Suprapubic skin (tissue), 3 donors: ENCODE measurements at regions not wholly inside any gene's neighbourhood (a gene's known extent, or its start where the extent isn't known, plus 50 kb on each side); places are given as distances from the start of the nearest gene placed in this dataset.
"Not testable (repeated sequence)": the region's sequence is repeated elsewhere in the genome, so short reads cannot be mapped to it uniquely, and the experiment has no call there.

Experiments
- POLR2AphosphoS5 ChIP-seq, 3 donors: sonication (generic); formaldehyde crosslinking; IDR thresholded peaks; one replicate each; pipeline ENCODE4 v1.6.1; 2017; ENCODE audit warnings: antibody characterized with exemption in 3 of 3
- TF ChIP-seq, protein P1 (sequence below), 2 donors: fragments of 200-600 bp in 1 of 2; fragments of 450-650 bp in 1 of 2; sonication (generic) in 1 of 2; IDR thresholded peaks; one replicate each; pipeline ENCODE4 v1.5.1; 2016 to 2019; ENCODE audit warnings: antibody characterized with exemption in 2 of 2, mild to moderate bottlenecking in 1 of 2, moderate library complexity in 1 of 2

DNA sequence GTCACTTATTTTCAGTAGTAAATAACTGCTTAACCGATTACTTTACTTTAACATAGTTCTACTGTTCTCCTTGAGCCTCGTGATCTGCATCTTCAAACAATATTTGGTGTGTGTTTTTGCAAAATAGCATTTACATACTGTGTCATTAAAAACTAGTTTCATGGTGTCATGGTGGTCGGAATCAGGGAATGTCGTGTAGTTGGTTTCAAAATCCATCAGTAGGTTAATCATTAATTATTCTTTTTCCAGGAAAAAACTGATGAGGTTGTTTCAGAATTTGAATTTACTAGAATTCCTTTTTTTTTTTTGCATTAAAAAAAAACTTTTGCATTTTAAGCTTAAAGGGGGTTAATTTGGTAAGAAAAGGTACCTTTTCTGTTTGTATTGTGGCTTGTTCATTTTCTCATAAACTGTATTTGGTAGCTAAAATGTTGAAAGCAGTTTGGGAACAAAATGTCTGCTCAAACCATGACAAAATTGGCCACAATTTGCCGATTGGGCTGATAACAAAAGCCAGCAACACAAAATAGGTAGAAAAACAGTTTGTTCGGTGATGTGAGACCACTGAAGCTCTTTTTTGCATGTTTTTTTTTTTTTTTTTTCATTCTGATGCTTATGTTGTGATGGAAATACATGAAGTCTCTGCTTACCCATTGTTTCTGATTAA lies 234.9 kb upstream of the PLGLB2 start:
- TF ChIP-seq, protein P1, sequence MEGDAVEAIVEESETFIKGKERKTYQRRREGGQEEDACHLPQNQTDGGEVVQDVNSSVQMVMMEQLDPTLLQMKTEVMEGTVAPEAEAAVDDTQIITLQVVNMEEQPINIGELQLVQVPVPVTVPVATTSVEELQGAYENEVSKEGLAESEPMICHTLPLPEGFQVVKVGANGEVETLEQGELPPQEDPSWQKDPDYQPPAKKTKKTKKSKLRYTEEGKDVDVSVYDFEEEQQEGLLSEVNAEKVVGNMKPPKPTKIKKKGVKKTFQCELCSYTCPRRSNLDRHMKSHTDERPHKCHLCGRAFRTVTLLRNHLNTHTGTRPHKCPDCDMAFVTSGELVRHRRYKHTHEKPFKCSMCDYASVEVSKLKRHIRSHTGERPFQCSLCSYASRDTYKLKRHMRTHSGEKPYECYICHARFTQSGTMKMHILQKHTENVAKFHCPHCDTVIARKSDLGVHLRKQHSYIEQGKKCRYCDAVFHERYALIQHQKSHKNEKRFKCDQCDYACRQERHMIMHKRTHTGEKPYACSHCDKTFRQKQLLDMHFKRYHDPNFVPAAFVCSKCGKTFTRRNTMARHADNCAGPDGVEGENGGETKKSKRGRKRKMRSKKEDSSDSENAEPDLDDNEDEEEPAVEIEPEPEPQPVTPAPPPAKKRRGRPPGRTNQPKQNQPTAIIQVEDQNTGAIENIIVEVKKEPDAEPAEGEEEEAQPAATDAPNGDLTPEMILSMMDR (IDR thresholded peaks at IDR 0.05): not testable (repeated sequence)
- TF ChIP-seq POLR2AphosphoS5 (IDR thresholded peaks at IDR 0.05): not testable (repeated sequence)
